Right lobe of liver (tissue), 6 donors: ENCODE measurements at regions not wholly inside any gene's neighbourhood (a gene's known extent, or its start where the extent isn't known, plus 50 kb on each side); places are given as distances from the start of the nearest gene placed in this dataset.

Experiments used
- ATAC-seq, 4 donors: fragments of 200-7000 bp; cut with Tn5 transposase; one replicate each; pipeline ENCODE4 v1.9.1; 2020; ENCODE audit warnings: mild to moderate bottlenecking in 4 of 4, moderate library complexity in 4 of 4
- DNase-seq, 3 donors: peaks; one replicate each; pipeline ENCODE4 v3.0.0-alpha.2; 2020
- H3K27ac ChIP-seq, 3 donors: fragments of 200-600 bp; one replicate each; pipeline ENCODE4 v1.8.0; 2022
- H3K27me3 ChIP-seq, 2 donors: fragments of 200-600 bp; one replicate each; pipeline ENCODE4 v1.8.0; 2022
- H3K36me3 ChIP-seq, 4 donors: fragments of 200-600 bp; sonication (generic) in 1 of 4; one replicate each; pipeline versions ENCODE4 v1.5.1 to v1.8.0; 2017 to 2022; ENCODE audit warnings: control low read depth in 1 of 4
- H3K4me1 ChIP-seq, 4 donors: fragments of 200-600 bp; sonication (generic) in 1 of 4; one replicate each; pipeline versions ENCODE4 v1.5.1 to v1.8.0; 2017 to 2022; ENCODE audit warnings: control low read depth in 1 of 4
- H3K4me3 ChIP-seq, 3 donors: fragments of 200-600 bp; one replicate each; pipeline ENCODE4 v1.8.0; 2022
- H3K9me3 ChIP-seq, 4 donors: fragments of 200-600 bp; sonication (generic) in 1 of 4; one replicate each; pipeline versions ENCODE4 v1.5.1 to v1.8.0; 2017 to 2022; ENCODE audit warnings: control low read depth in 1 of 4
- POLR2A ChIP-seq: fragments of 450-650 bp; IDR thresholded peaks from one replicate; pipeline ENCODE4 v1.6.1; 2017; ENCODE audit warnings: antibody characterized with exemption, mild to moderate bottlenecking
- WGBS: methylation state at CpG from one replicate; pipeline ENCODE4 v1.1.6; 2018; ENCODE audit warnings: low coverage, low lambda C conversion rate; ENCODE audit not compliant: insufficient coverage; ENCODE audit errors: missing lambda C conversion rate; 5-methylcytosine and 5-hydroxymethylcytosine counted together
- intact Hi-C, 2 donors: fragments of 100-400 bp; cut with DNase I; formaldehyde crosslinking; loops; one replicate each; pipeline versions ENCODE4 v1.11.2 to v1.14.1; 2022
- TF ChIP-seq, protein P1 (sequence below), 4 donors: fragments of 200-600 bp in 3 of 4; fragments of 450-650 bp in 1 of 4; IDR thresholded peaks; one replicate each; pipeline versions ENCODE4 v1.5.1 to v1.8.0; 2016 to 2022; ENCODE audit warnings: antibody characterized with exemption in 4 of 4, mild to moderate bottlenecking in 2 of 4
- donor health status: DM: no; HTN: yes; CAD: no.
- donor health status: DM: no; HTN: no; CAD: no.
- donor health status: DM: no; HTN: no; CAD: no.
- donor health status: DM: no; HTN: yes; CAD: no.
- donor health status: DM: no; HTN: yes; CAD: no.

DNA sequence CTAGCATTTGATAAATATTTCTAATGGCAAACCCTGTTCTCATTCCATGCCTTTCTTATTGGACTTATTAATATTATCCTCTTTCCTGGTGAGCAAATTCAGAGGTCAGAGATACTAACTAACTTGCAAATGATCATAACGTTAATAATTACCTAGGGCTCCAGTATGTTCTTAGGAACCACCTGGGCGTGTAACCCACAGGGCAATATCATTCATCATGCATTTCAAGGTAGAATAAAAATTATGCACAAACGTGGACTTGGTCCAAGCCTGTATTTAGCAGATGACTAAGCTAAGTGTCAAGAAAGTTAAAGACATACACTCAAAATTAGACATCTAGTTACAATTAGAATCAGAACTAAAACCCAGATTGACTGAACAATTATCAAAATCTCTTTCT, 850.1 kb downstream of the TRIML1 start:
- no peaks in the 10 kb centered on the region for H3K4me1 ChIP-seq
- H3K9me3 ChIP-seq, result no peaks in the 10 kb centered on the region
- intact Hi-C loops, result no loop called here
- H3K27ac ChIP-seq, result no peak overlapping the region
- DNase-seq (no peak), ATAC-seq (no peak)
- TF ChIP-seq, protein P1, sequence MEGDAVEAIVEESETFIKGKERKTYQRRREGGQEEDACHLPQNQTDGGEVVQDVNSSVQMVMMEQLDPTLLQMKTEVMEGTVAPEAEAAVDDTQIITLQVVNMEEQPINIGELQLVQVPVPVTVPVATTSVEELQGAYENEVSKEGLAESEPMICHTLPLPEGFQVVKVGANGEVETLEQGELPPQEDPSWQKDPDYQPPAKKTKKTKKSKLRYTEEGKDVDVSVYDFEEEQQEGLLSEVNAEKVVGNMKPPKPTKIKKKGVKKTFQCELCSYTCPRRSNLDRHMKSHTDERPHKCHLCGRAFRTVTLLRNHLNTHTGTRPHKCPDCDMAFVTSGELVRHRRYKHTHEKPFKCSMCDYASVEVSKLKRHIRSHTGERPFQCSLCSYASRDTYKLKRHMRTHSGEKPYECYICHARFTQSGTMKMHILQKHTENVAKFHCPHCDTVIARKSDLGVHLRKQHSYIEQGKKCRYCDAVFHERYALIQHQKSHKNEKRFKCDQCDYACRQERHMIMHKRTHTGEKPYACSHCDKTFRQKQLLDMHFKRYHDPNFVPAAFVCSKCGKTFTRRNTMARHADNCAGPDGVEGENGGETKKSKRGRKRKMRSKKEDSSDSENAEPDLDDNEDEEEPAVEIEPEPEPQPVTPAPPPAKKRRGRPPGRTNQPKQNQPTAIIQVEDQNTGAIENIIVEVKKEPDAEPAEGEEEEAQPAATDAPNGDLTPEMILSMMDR (IDR thresholded peaks at IDR 0.05), result no peak
- TF ChIP-seq POLR2A, result no peak
- no peak overlapping the region for H3K4me3 ChIP-seq
- H3K36me3 ChIP-seq, result no peaks in the 10 kb centered on the region
- 42% methylated on average over 3 of the region's 3 CpGs for whole genome bisulfite sequencing
- H3K27me3 ChIP-seq, result no peaks in the 10 kb centered on the region

- Histone ChIP-seq H3K27ac (no peak overlapping the region), H3K4me1 (no peaks in the 10 kb centered on the region), H3K9me3 (no peaks in the 10 kb centered on the region), H3K36me3 (no peaks in the 10 kb centered on the region), H3K27me3 (no peaks in the 10 kb centered on the region), H3K4me3 (no peak overlapping the region)
- DNase-seq (no peak), ATAC-seq (no peak)
- WGBS, result 33% methylated on average over 1 of the region's 1 CpG
- TF ChIP-seq, protein P1 (IDR thresholded peaks at IDR 0.05), result no peak
- TF ChIP-seq POLR2A, result no peak
- intact Hi-C loops, result no loop called here
These were observed 853.5 kb downstream of the TRIML1 start for GRCh38 chr4:188992706-188993105.

DNA sequence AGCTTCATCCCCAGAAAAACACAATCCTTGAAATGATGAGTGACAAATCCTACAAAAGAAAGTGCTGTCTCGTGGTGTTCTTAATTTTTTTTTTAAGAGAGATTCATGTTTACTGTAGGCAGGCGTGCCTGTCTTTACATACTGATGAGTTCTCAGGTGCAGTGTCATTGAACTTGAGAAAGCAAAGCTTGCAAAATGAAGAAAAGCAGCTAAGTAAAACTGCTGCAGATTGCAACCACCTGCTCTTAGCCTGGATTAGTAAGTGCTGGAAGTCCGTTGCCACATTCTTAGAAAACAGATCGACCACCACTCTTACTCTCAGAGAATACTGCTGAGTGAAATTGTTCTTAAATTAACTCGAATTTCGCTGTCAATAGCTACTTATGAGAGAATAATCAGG, 854.6 kb downstream of the TRIML1 start:
- intact Hi-C loops, result no loop called here
- Histone ChIP-seq H3K9me3 (no peaks in the 10 kb centered on the region), H3K4me1 (no peaks in the 10 kb centered on the region), H3K27ac (no peak overlapping the region), H3K4me3 (no peak overlapping the region), H3K36me3 (no peaks in the 10 kb centered on the region), H3K27me3 (no peaks in the 10 kb centered on the region)
- DNase-seq, result no peak
- TF ChIP-seq POLR2A, result no peak
- TF ChIP-seq, protein P1 (IDR thresholded peaks at IDR 0.05), result no peak
- 53% methylated on average over 6 of the region's 6 CpGs for WGBS
- ATAC-seq, result no peak

DNA sequence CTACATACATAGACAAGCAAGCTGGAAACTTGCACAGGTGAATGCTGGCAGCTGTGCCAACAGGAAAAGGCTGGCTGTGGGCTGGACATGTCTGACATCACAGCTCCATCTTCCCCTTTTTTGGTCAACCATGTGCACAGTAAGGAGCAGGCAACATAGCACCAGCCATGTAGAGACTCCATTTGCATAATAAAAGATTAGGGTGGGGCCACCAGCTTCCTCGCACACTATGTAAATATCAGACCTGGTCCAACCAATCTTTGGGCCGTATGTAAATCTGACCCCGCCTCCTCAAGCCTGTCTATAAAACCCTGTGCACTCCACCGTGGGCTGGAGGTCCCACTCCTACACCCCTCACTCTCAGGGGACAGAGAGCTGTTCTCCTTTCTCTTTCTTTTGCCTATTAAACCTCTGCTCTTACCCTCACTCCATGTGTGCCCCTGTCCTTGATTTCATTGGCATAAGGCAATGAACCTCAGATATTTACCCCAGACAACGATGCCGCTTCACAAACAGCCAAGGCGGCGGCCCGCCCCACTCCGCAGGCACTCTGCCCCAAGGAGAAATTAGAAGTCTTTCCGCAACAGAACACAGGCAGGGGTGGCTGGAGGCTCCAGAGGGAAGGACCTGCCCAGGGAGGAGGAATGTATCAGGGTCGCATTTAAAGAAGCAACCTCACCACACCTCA, 862.2 kb downstream of the TRIML1 start:
- Histone ChIP-seq H3K27ac (no peak overlapping the region), H3K27me3 (no peaks in the 10 kb centered on the region), H3K9me3 (no peaks in the 10 kb centered on the region), H3K4me3 (no peak overlapping the region), H3K4me1 (no peaks in the 10 kb centered on the region), H3K36me3 (no peaks in the 10 kb centered on the region)
- WGBS, result 81% methylated on average over 10 of the region's 12 CpGs
- no peak for ATAC-seq
- TF ChIP-seq, protein P1 (IDR thresholded peaks at IDR 0.05), result no peak
- no peak for TF ChIP-seq POLR2A
- DNase-seq, result no peak
- intact Hi-C loops, result no loop called here
